Right lobe of liver (tissue), 4 donors: ENCODE measurements at regions not wholly inside any gene's neighbourhood (a gene's known extent, or its start where the extent isn't known, plus 50 kb on each side); places are given as distances from the start of the nearest gene placed in this dataset.

Source experiments
- POLR2A ChIP-seq: fragments of 450-650 bp; IDR thresholded peaks from one replicate; pipeline ENCODE4 v1.6.1; 2017; ENCODE audit warnings: antibody characterized with exemption, mild to moderate bottlenecking
- TF ChIP-seq, protein P1 (sequence below), 4 donors: fragments of 200-600 bp in 3 of 4; fragments of 450-650 bp in 1 of 4; IDR thresholded peaks; one replicate each; pipeline versions ENCODE4 v1.5.1 to v1.8.0; 2016 to 2022; ENCODE audit warnings: antibody characterized with exemption in 4 of 4, mild to moderate bottlenecking in 2 of 4
- donor health status: DM: no; HTN: no; CAD: no.
- donor health status: DM: no; HTN: no; CAD: no.
- donor health status: DM: no; HTN: yes; CAD: no.

DNA sequence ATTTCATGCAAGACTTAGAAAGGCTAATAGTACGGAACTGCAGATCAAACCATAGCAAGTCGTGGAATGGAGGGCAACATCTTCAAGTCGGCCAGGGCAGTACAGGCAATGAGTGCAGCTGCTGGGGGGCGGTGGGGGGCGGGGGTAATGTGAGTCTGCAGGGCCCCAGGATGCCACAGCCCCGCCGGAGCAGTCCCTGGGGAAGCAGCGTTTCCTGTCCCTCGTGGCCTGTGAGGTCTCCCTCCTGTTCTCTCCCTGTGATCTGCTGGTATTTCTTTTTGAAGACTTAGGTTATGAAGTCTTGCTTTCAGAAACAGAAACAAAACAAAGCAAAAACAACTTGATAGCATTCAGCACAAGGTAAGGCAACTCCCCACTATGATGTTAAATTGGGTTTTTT, 351.9 kb downstream of the FOXA2 start:
- TF ChIP-seq, protein P1, sequence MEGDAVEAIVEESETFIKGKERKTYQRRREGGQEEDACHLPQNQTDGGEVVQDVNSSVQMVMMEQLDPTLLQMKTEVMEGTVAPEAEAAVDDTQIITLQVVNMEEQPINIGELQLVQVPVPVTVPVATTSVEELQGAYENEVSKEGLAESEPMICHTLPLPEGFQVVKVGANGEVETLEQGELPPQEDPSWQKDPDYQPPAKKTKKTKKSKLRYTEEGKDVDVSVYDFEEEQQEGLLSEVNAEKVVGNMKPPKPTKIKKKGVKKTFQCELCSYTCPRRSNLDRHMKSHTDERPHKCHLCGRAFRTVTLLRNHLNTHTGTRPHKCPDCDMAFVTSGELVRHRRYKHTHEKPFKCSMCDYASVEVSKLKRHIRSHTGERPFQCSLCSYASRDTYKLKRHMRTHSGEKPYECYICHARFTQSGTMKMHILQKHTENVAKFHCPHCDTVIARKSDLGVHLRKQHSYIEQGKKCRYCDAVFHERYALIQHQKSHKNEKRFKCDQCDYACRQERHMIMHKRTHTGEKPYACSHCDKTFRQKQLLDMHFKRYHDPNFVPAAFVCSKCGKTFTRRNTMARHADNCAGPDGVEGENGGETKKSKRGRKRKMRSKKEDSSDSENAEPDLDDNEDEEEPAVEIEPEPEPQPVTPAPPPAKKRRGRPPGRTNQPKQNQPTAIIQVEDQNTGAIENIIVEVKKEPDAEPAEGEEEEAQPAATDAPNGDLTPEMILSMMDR (IDR thresholded peaks at IDR 0.05), result no peak
- TF ChIP-seq POLR2A, result no peak
